IPS DF 19.7 (cell line): ENCODE measurements at regions not wholly inside any gene's neighbourhood (a gene's known extent, or its start where the extent isn't known, plus 50 kb on each side); places are given as distances from the start of the nearest gene placed in this dataset.
"Not testable (repeated sequence)": the region's sequence is repeated elsewhere in the genome, so short reads cannot be mapped to it uniquely, and the experiment has no call there.

Experiments
- DNase-seq: peaks from one replicate; pipeline ENCODE4 v3.0.0-alpha.2; 2013; ENCODE audit warnings: low read depth, low spot score

DNA sequence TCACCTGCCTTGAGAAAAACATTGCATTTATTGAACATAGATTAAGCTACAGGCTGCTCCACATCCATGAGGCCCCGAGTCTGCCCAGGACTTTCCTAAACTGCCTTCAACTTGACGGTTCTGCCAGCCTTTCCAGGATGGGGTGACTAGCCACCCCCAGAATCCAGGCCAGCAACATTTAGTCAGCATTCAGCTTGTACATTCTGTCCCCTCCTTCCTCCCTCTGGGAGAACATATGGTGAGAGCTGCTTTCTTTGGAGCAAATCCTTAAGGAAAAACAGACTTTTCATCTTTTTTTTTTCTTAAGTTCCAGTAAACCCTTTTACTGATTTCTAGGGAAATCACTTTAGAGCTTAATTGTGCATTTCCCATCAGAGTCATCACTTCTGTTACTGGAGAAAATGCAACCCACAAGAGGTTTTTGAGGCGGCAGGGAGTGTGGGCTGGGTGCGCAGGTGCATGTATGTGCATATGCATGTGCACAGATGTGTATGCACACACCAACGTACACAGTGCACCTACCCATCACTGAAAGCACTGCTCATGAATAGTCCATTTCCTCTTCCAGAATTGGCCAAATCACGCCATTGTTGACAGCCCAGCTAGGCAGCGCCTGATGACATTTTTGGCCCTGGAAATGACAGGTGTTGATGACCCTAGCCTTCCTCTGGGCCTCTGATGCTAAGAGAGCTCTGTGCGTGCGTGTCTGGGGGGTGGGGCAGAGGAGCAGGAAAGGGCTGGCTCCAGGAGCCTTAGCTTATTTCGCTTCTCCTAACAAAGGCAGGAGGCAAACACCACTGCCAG is 145.6 kb downstream of the HSD17B3 start:
- no peak for DNase-seq

- DNase-seq, result no peak
Observed at GRCh38 chr9:96154081-96154480, 147.9 kb downstream of the HSD17B3 start.

- DNase-seq, result no peak
Observed at GRCh38 chr9:96152550-96152949, 149.4 kb downstream of the HSD17B3 start.

GRCh38 chr9:96150324-96151227 is 151.4 kb downstream of the HSD17B3 start:
- DNase-seq, result no peak

- no peak for DNase-seq
Observed at GRCh38 chr9:96149533-96150280, 152.3 kb downstream of the HSD17B3 start.

GRCh38 chr9:96148634-96149532 is 153.1 kb downstream of the HSD17B3 start:
- DNase-seq, result no peak

DNA sequence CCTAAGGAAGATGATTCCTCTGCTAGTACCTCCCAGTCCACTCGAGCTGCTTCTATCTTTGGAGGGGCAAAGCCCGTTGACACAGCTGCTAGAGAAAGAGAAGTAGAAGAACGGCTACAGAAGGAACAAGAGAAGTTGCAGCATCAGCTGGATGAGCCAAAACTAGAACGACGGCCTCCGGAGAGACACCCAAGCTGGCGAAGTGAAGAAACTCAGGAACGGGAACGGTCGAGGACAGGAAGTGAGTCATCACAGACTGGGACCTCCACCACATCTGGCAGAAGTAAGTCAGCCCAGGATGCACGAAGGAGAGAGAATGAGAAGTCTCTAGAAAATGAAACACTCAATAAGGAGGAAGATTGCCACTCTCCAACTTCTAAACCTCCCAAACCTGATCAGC is 154.9 kb downstream of the HSD17B3 start:
- DNase-seq, result not testable (repeated sequence)

DNA sequence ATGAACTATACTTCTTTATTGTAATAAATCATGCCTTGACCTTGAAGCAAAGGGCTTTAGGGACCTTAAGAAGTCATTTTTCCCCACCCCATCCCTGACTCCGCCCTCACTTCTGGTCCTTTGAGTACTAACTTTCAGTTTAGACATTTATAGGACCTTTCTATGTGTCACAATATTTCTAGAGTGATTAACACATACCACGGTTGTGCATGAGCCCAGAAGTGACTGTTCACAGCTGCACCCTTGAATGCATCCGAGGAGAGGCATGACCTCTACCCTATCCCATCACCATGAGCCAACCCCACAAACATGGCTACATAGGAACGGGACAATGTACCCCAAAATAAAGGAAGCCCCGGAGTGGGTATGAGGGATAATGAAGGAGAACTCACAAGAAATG is 160.3 kb downstream of the HSD17B3 start:
- DNase-seq, result no peak

DNA sequence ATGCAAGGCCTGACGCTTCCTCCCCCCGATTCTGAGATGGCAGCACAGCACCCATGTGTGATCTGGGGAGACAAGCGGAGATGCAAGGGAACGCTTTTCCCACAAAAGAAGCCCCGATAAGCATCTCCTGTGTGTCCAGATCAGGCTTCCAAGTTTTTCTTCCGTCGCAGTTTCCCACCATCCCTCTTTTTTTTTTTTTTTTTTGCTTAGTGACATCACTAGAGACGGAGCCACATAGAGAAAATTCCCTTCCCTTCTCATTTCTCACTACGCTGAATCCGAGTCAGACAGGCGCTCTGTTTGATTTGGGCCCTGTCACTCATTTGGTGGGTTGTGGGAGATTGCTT is 160.9 kb downstream of the HSD17B3 start:
- no peak for DNase-seq

GRCh38 chr9:96140296-96141127 is 161.5 kb downstream of the HSD17B3 start:
- no peak for DNase-seq

DNA sequence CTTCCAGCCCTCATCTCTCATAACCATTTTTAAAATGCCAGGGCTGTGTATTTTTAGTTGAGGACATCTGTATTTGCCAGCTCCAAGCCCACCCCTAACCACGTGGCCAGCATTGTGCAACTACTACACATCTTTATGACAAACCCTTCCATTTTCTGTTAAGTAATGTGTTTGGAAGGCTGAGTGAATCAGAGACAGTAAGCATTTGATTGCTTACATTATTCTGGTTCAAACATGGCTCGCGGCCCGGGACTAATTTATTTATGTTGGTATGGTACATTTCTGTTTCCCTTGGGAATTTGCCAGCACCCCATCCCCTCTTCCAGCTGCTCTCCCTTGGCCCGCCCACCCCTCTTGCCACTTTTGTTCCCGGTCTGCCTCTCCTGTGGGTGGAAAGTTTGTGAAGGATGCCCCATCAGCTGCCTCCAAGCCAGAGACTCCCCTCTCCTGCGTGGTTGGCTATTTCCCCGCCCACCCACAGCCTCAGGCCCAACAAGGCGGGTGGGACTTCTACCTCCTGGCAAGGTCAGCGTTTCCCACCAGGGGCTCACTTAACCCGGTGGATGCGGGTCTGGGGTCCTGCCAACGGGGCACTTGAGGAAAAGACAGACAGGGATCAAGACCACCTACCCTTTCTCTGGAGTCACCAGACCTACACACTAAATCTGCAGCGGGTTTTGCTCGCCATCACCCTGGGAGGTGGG is 162.2 kb downstream of the HSD17B3 start:
- DNase-seq, result no peak

DNA sequence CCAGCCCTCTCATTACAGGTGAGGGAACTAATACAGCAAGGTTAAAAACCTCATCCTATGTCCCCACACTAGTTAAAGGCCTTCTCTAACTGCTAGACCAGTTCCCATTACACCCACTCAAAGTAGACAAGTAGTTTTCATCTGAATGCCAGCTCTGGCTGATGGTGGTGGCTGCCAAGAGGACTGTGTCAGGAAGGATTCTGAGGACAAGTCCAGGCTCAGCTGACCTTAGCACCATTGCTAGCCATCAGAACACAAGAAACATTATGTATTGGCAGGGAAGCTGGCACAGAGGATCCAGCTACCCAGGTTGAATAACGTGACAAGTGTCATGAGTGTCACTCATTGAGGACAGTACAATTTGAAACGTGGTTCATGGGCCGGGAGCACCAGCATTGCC is 163.4 kb downstream of the HSD17B3 start:
- no peak for DNase-seq

GRCh38 chr9:96137671-96138429 is 164.1 kb downstream of the HSD17B3 start:
- DNase-seq, result no peak

DNA sequence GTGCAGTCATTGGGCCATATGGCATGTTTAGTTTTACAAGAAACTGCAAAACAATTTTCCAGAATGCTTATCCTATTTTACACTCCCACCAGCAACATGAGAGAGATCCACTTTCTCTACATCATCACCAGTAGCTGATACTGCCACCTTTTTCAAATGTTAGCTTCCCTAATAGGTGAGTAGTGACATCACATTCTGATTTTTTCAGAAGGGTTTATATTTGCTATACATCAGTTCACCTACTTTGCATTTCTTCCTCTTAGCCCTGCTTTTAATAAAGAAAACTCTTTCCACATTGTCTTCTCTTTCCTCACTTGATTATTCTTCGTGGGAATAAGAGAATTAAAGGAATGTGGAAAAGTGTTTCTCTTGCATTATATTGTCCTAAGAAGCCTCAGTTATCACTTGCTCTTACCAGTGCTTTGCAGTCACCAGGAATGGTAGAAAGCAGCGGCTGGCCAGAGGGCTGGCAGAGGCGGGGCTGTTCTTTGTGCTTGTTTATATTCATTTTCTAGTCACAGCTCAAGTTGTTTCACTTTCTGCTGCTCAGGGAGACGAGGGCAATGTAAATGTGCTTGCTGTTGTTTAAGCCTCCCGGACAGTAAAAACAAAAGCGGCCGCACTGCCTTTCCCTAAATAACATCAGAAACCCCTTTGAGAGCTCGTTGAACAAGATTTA is 164.8 kb downstream of the HSD17B3 start:
- DNase-seq, result no peak

DNA sequence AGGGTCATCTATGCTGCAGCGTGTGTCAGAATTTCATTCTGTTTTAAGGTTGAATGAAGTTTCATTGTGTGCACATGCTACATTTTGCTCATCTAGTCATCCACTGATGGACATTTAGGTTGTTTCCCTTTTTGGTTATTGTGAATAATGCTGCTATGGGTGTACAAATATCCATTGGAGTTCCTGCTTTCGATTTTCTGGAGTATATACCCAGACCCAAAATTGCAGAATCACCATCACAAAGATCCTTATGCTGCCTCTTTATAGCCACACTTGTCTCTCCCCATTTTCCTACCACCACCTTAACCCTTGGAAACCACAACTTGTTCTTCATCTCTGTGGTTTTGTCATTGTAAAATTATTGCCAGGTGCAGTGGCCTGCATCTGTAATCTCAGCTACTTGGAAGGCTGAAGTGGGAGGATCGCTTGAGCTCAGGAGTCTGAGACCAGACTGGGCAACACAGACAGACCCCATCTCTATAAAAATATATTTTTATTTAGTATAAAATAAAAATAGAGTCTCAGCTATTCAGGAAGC is 166.2 kb downstream of the HSD17B3 start:
- DNase-seq, result no peak

- no peak for DNase-seq
Observed at GRCh38 chr9:96135076-96135752, 166.8 kb downstream of the HSD17B3 start.

DNA sequence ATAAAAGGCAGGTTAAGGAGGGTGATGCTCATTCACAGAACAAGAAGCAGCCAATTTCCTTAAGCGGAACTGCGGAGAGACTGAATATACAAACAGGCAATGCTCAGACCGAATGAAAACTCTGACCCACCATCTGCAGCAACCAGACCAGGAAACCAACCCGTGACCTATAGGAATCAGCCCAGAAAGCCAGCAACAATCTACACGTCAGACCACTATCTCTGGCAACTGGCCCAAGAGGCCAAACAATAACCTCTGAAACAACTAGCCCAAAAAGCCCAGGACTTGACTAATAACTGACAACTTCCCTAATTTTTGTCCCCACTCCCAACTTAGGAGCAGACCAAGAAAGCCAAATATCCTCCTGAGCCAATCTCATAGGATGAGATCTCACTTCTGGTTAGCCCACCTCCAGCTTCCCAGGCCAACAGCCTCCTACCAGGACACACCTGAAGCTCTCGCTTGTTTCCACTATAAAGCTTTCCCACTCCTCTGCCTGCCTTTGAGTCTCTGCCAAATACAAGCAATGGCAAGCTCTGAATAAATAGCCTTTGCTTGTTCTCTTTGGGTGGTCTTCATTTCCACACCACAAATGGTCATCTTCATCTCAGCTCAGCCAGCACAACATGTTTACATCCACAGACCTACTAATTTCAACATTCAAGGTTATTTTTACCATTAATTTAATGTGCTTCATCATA is 168.5 kb downstream of the HSD17B3 start:
- DNase-seq, result no peak
